WTC11 (cell line): ENCODE measurements at regions not wholly inside any gene's neighbourhood (a gene's known extent, or its start where the extent isn't known, plus 50 kb on each side); places are given as distances from the start of the nearest gene placed in this dataset.

Source experiments
- ATAC-seq: fragments of 200-7000 bp; cut with Tn5 transposase; 2 replicates; pipeline ENCODE4 v1.10.0; 2021; ENCODE audit warnings: mild to moderate bottlenecking, moderate library complexity
- CTCF ChIA-PET: fragments of 300-600 bp; sonication (Branson Sonifier 250); formaldehyde crosslinking; loops from one replicate; lab custom pipeline; 2021; ENCODE audit warnings: antibody characterized with exemption; lab: Charles Lee
- POLR2A ChIA-PET: fragments of 350-600 bp; sonication (Branson Sonifier 250); formaldehyde crosslinking; loops from one replicate; lab custom pipeline; 2021; ENCODE audit warnings: antibody characterized with exemption; lab: Charles Lee
- DNase-seq: peaks from one replicate; pipeline ENCODE4 v3.0.0; 2021; ENCODE audit warnings: low spot score
- H3K27ac Mint-ChIP-seq: 2 replicates; pipeline ENCODE4 v1.8.0; 2021; ENCODE audit warnings: mixed read lengths
- H3K27me3 Mint-ChIP-seq: 2 replicates; pipeline ENCODE4 v1.8.0; 2021; ENCODE audit warnings: low read depth, mild to moderate bottlenecking, moderate library complexity, mixed read lengths
- H3K36me3 Mint-ChIP-seq: 2 replicates; pipeline ENCODE4 v1.8.0; 2021; ENCODE audit warnings: mixed read lengths
- H3K4me1 Mint-ChIP-seq: 2 replicates; pipeline ENCODE4 v1.8.0; 2022; ENCODE audit warnings: mixed read lengths
- H3K4me3 Mint-ChIP-seq: 2 replicates; pipeline ENCODE4 v1.8.0; 2021; ENCODE audit warnings: mild to moderate bottlenecking, moderate library complexity, mixed read lengths
- H3K9me3 Mint-ChIP-seq: 2 replicates; pipeline ENCODE4 v1.8.0; 2021; ENCODE audit warnings: mixed read lengths
- EMX1 ChIP-seq: fragments of 250-450 bp; sonication (Bioruptor Pico); IDR thresholded peaks from 2 replicates; pipeline ENCODE4 v1.8.0; 2021; ENCODE audit warnings: mild to moderate bottlenecking
- FOXP4 ChIP-seq: sonication (generic); formaldehyde crosslinking; IDR thresholded peaks from 2 replicates; pipeline ENCODE4 v1.8.0; 2022; ENCODE audit warnings: mild to moderate bottlenecking, missing genetic modification reagents
- GABPB1 ChIP-seq: sonication (generic); formaldehyde crosslinking; IDR thresholded peaks from 2 replicates; pipeline ENCODE4 v1.8.1; 2023; ENCODE audit warnings: mild to moderate bottlenecking, missing genetic modification reagents
- KAT7 ChIP-seq: sonication (generic); formaldehyde crosslinking; IDR thresholded peaks from 2 replicates; pipeline ENCODE4 v1.8.1; 2023; ENCODE audit warnings: missing genetic modification reagents, mild to moderate bottlenecking, borderline replicate concordance
- NFE2L1 ChIP-seq: sonication (generic); formaldehyde crosslinking; IDR thresholded peaks from 2 replicates; pipeline ENCODE4 v1.8.1; 2023; ENCODE audit warnings: missing genetic modification reagents
- NR3C1 ChIP-seq: sonication (generic); formaldehyde crosslinking; conservative IDR thresholded peaks from 2 replicates; pipeline ENCODE4 v1.8.1; 2023; ENCODE audit warnings: low read depth, mild to moderate bottlenecking, missing genetic modification reagents
- OVOL2 ChIP-seq: fragments of 250-450 bp; sonication (Bioruptor Pico); IDR thresholded peaks from 2 replicates; pipeline ENCODE4 v1.9.0; 2021; ENCODE audit warnings: mild to moderate bottlenecking, borderline replicate concordance
- PRRX2 ChIP-seq: fragments of 250-450 bp; sonication (Bioruptor Pico); IDR thresholded peaks from 2 replicates; pipeline ENCODE4 v1.8.0; 2021; ENCODE audit warnings: mild to moderate bottlenecking
- RELA ChIP-seq: sonication (generic); formaldehyde crosslinking; IDR thresholded peaks from 2 replicates; pipeline ENCODE4 v1.8.1; 2022; ENCODE audit warnings: missing genetic modification reagents, mild to moderate bottlenecking, borderline replicate concordance
- TCF7 ChIP-seq: sonication (generic); formaldehyde crosslinking; IDR thresholded peaks from 2 replicates; pipeline ENCODE4 v1.8.0; 2022; ENCODE audit warnings: mild to moderate bottlenecking, low read depth, missing genetic modification reagents, moderate library complexity
- ZNF138 ChIP-seq: sonication (generic); formaldehyde crosslinking; conservative IDR thresholded peaks from 2 replicates; pipeline ENCODE4 v1.8.1; 2022; ENCODE audit warnings: mild to moderate bottlenecking, moderate library complexity, missing genetic modification reagents
- ZNF396 ChIP-seq: fragments of 250-450 bp; sonication (Bioruptor Pico); IDR thresholded peaks from 2 replicates; pipeline ENCODE4 v1.8.0; 2021; ENCODE audit warnings: mild to moderate bottlenecking, moderate library complexity, borderline replicate concordance
- ZNF416 ChIP-seq: fragments of 250-450 bp; sonication (Bioruptor Pico); IDR thresholded peaks from 2 replicates; pipeline ENCODE4 v1.9.0; 2021; ENCODE audit warnings: mild to moderate bottlenecking, inconsistent platforms
- ZNF671 ChIP-seq: fragments of 250-450 bp; sonication (Bioruptor Pico); IDR thresholded peaks from 2 replicates; pipeline ENCODE4 v1.8.0; 2021; ENCODE audit warnings: mild to moderate bottlenecking
- TF ChIP-seq, protein P1 (sequence below): sonication (generic); formaldehyde crosslinking; IDR thresholded peaks from 2 replicates; pipeline ENCODE4 v1.8.0; 2022; ENCODE audit warnings: missing genetic modification reagents
- TF ChIP-seq, protein P2 (sequence below): fragments of 250-450 bp; sonication (Bioruptor Pico); IDR thresholded peaks from 2 replicates; pipeline ENCODE4 v2.1.2; 2022; ENCODE audit warnings: mild to moderate bottlenecking, moderate library complexity
- TF ChIP-seq, protein P3 (sequence below): sonication (generic); formaldehyde crosslinking; IDR thresholded peaks from 2 replicates; pipeline ENCODE4 v1.8.0; 2022; ENCODE audit warnings: mild to moderate bottlenecking, missing genetic modification reagents
- TF ChIP-seq, protein P4 (sequence below): fragments of 250-450 bp; sonication (Bioruptor Pico); IDR thresholded peaks from 2 replicates; pipeline ENCODE4 v1.9.0; 2021; ENCODE audit warnings: mild to moderate bottlenecking
- TF ChIP-seq, protein P5 (sequence below): sonication (generic); formaldehyde crosslinking; IDR thresholded peaks from 2 replicates; pipeline ENCODE4 v1.8.1; 2023; ENCODE audit warnings: mild to moderate bottlenecking, missing genetic modification reagents, moderate library complexity

DNA sequence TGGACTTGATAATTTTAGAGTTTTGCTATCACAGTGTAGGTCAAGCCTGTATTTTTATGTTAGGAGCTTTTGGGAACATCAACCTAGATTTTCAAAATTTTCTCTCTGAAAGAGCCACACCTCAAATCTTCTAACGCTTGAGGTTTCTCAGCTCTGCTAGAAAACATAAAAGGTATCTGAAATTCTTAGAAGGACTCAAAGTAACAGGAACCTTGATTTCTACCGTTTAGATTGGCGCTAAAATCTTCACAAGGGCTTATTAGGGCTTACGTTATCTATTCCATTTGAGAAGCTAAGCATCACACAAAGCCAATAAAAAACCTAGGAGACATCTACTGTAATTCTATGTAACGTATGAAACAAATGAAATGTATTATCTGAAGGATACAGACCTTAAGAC lies 192.4 kb downstream of the AHR start (continued):
- TF ChIP-seq, protein P1, sequence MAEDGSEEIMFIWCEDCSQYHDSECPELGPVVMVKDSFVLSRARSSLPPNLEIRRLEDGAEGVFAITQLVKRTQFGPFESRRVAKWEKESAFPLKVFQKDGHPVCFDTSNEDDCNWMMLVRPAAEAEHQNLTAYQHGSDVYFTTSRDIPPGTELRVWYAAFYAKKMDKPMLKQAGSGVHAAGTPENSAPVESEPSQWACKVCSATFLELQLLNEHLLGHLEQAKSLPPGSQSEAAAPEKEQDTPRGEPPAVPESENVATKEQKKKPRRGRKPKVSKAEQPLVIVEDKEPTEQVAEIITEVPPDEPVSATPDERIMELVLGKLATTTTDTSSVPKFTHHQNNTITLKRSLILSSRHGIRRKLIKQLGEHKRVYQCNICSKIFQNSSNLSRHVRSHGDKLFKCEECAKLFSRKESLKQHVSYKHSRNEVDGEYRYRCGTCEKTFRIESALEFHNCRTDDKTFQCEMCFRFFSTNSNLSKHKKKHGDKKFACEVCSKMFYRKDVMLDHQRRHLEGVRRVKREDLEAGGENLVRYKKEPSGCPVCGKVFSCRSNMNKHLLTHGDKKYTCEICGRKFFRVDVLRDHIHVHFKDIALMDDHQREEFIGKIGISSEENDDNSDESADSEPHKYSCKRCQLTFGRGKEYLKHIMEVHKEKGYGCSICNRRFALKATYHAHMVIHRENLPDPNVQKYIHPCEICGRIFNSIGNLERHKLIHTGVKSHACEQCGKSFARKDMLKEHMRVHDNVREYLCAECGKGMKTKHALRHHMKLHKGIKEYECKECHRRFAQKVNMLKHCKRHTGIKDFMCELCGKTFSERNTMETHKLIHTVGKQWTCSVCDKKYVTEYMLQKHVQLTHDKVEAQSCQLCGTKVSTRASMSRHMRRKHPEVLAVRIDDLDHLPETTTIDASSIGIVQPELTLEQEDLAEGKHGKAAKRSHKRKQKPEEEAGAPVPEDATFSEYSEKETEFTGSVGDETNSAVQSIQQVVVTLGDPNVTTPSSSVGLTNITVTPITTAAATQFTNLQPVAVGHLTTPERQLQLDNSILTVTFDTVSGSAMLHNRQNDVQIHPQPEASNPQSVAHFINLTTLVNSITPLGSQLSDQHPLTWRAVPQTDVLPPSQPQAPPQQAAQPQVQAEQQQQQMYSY (CRISPR knock-in tag), result no peak
- TF ChIP-seq PRRX2 (CRISPR knock-in tag) (no peak), KAT7 (CRISPR knock-in tag) (no peak), NR3C1 (no peak)

DNA sequence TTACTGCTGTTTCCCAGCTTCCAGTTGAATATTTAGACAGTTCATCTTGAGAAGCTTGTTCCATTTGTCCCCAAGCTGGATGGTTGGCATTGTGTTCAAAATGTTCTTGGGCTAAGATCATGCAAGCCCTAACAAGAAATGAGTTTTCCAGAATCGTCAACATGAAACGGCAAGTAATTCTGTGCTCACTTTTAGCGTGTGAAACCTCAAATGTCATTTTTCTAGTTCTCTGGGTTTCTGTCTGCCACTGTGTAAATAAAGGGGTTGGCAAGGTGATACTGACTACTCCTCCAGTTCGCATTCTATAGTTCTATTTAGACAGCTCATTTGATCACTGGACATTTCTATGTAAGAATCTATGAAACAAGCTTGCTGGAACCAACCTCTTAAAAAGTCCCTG lies 194.0 kb downstream of the AHR start:
- H3K4me1 Mint-ChIP-seq, result peaks cover 46% of the 10 kb centered on the region
- H3K9me3 Mint-ChIP-seq, result no peaks in the 10 kb centered on the region
- no peaks in the 10 kb centered on the region for H3K27me3 Mint-ChIP-seq
- no peaks in the 10 kb centered on the region for H3K36me3 Mint-ChIP-seq
- no peak overlapping the region for H3K4me3 Mint-ChIP-seq
- TF ChIP-seq NFE2L1 (CRISPR knock-in tag), result no peak
- TF ChIP-seq, protein P2, sequence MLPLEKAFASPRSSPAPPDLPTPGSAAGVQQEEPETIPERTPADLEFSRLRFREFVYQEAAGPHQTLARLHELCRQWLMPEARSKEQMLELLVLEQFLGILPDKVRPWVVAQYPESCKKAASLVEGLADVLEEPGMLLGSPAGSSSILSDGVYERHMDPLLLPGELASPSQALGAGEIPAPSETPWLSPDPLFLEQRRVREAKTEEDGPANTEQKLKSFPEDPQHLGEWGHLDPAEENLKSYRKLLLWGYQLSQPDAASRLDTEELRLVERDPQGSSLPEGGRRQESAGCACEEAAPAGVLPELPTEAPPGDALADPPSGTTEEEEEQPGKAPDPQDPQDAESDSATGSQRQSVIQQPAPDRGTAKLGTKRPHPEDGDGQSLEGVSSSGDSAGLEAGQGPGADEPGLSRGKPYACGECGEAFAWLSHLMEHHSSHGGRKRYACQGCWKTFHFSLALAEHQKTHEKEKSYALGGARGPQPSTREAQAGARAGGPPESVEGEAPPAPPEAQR (CRISPR knock-in tag), result no peak
- no peak for DNase-seq
- CTCF ChIA-PET, result no interaction called here
- no peak for ATAC-seq
- POLR2A ChIA-PET, result no interaction called here
- H3K27ac Mint-ChIP-seq, result no peak overlapping the region

GRCh38 chr7:17493446-17493845 lies 195.0 kb downstream of the AHR start:
- TF ChIP-seq ZNF416 (no peak), TCF7 (no peak)
- TF ChIP-seq, protein P3, sequence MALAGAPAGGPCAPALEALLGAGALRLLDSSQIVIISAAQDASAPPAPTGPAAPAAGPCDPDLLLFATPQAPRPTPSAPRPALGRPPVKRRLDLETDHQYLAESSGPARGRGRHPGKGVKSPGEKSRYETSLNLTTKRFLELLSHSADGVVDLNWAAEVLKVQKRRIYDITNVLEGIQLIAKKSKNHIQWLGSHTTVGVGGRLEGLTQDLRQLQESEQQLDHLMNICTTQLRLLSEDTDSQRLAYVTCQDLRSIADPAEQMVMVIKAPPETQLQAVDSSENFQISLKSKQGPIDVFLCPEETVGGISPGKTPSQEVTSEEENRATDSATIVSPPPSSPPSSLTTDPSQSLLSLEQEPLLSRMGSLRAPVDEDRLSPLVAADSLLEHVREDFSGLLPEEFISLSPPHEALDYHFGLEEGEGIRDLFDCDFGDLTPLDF (CRISPR knock-in tag), result no peak
- TF ChIP-seq, all 79 proteins: peak for 0
- no peak overlapping the region for H3K27ac Mint-ChIP-seq
- CTCF ChIA-PET, result no interaction called here
- H3K9me3 Mint-ChIP-seq, result no peaks in the 10 kb centered on the region
- no peaks in the 10 kb centered on the region for H3K36me3 Mint-ChIP-seq
- peaks cover 49% of the 10 kb centered on the region for H3K4me1 Mint-ChIP-seq
- DNase-seq (no peak), ATAC-seq (no peak)
- H3K27me3 Mint-ChIP-seq, result no peaks in the 10 kb centered on the region
- POLR2A ChIA-PET, result no interaction called here
- H3K4me3 Mint-ChIP-seq, result no peak overlapping the region

DNA sequence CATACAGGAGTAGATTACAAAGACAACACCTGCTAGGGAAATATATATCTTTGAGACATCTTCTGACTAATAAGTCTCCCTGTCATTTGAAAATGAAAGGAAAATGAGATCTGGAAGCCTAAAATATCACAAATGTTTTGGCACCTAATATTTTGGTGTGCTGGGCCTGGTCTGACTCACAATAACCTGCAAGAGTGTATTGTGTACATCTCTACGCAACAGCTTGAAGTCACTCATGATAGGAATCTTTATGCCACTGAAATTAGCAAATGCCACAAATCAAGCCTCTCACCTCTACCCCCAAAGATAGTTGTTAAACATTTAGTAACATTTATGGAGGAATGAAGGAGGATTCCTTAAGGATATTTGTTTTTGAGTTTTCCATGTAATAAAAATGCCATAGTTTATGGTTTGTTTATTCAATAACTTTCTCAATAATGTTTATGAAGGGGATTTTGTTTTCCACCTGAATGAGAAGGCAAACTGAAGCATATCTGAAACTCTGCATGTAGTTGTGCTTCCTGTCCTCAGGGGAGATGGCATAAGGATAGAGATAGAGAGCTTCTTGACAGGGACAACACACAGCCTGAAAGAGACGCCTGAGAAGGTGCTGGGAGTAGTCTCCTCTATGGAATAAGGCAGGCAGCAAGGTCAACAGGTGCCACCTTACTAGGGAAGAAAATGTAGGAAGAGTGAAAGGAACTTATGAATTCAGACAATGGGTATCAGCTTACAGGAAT lies 197.4 kb downstream of the AHR start:
- CTCF ChIA-PET, result no interaction called here
- ATAC-seq (no peak), DNase-seq (no peak)
- Mint-ChIP-seq H3K9me3 (no peaks in the 10 kb centered on the region), H3K36me3 (no peaks in the 10 kb centered on the region), H3K4me1 (peaks cover 46% of the 10 kb centered on the region), H3K27me3 (no peaks in the 10 kb centered on the region), H3K4me3 (no peak overlapping the region), H3K27ac (peak overlapping the region; percentile 2; the same call in 1 of the 2 replicates)
- POLR2A ChIA-PET, result no interaction called here
- TF ChIP-seq GABPB1 (no peak), OVOL2 (CRISPR knock-in tag) (no peak), ZNF396 (no peak)

- Mint-ChIP-seq H3K36me3 (no peaks in the 10 kb centered on the region), H3K27ac (peak overlapping the region; percentile 13; the same call in 1 of the 2 replicates), H3K4me3 (no peak overlapping the region), H3K9me3 (no peaks in the 10 kb centered on the region), H3K27me3 (no peaks in the 10 kb centered on the region), H3K4me1 (peaks cover 59% of the 10 kb centered on the region)
- POLR2A ChIA-PET, result no interaction called here
- no peak for DNase-seq
- ATAC-seq, result no peak
- CTCF ChIA-PET, result interaction anchor here (0.6 kb wide), 1 partner anchor 22 kb away, joined by 3 read pairs; no protein-coding TSS in a partner anchor
- TF ChIP-seq FOXP4 (CRISPR knock-in tag) (no peak), ZNF671 (CRISPR knock-in tag) (no peak), ZNF138 (CRISPR knock-in tag) (no peak), EMX1 (CRISPR knock-in tag) (no peak), RELA (CRISPR knock-in tag) (no peak)
- TF ChIP-seq, protein P4, sequence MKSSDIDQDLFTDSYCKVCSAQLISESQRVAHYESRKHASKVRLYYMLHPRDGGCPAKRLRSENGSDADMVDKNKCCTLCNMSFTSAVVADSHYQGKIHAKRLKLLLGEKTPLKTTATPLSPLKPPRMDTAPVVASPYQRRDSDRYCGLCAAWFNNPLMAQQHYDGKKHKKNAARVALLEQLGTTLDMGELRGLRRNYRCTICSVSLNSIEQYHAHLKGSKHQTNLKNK (CRISPR knock-in tag), result no peak
- TF ChIP-seq, protein P5, sequence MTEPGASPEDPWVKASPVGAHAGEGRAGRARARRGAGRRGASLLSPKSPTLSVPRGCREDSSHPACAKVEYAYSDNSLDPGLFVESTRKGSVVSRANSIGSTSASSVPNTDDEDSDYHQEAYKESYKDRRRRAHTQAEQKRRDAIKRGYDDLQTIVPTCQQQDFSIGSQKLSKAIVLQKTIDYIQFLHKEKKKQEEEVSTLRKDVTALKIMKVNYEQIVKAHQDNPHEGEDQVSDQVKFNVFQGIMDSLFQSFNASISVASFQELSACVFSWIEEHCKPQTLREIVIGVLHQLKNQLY (CRISPR knock-in tag), result no peak
Measured at GRCh38 chr7:17497136-17497535, 198.7 kb downstream of the AHR start.
